Uterus (tissue), 3 donors: ENCODE measurements at regions not wholly inside any gene's neighbourhood (a gene's known extent, or its start where the extent isn't known, plus 50 kb on each side); places are given as distances from the start of the nearest gene placed in this dataset.

Experiments used
- DNase-seq, 2 donors: peaks; one replicate each; pipeline ENCODE4 v3.0.0-alpha.2; 2019 to 2020
- H3K27ac ChIP-seq, 2 donors: fragments of 200-600 bp; sonication (generic); 1 replicate in 1 of 2; 2 replicates in 1 of 2; pipeline ENCODE4 v1.5.1; 2016 to 2018
- H3K27me3 ChIP-seq, 2 donors: fragments of 200-600 bp; sonication (generic); one replicate each; pipeline ENCODE4 v1.5.1; 2018 to 2019; ENCODE audit warnings: control low read depth in 1 of 2
- H3K36me3 ChIP-seq, 2 donors: fragments of 200-600 bp; sonication (generic); one replicate each; pipeline ENCODE4 v1.5.1; 2019; ENCODE audit warnings: control low read depth in 1 of 2
- H3K4me1 ChIP-seq, 2 donors: fragments of 200-600 bp; sonication (generic); one replicate each; pipeline ENCODE4 v1.5.1; 2018 to 2019; ENCODE audit warnings: control low read depth in 1 of 2
- H3K4me3 ChIP-seq, 2 donors: fragments of 200-600 bp; sonication (generic); 1 replicate in 1 of 2; 2 replicates in 1 of 2; pipeline ENCODE4 v1.5.1; 2018 to 2019; ENCODE audit warnings: mild to moderate bottlenecking in 1 of 2
- H3K9me3 ChIP-seq, 2 donors: fragments of 200-600 bp; sonication (generic); one replicate each; pipeline ENCODE4 v1.5.1; 2019; ENCODE audit warnings: control low read depth in 1 of 2
- POLR2A ChIP-seq, 2 donors: fragments of 450-650 bp; IDR thresholded peaks; one replicate each; pipeline ENCODE4 v1.6.1; 2016; ENCODE audit warnings: antibody characterized with exemption in 2 of 2, mild to moderate bottlenecking in 1 of 2, moderate library complexity in 1 of 2
- intact Hi-C: fragments of 100-400 bp; cut with DNase I; formaldehyde crosslinking; loops from one replicate; pipeline ENCODE4 v1.15.1; 2023; ENCODE audit warnings: low total_unique reads
- TF ChIP-seq, protein P1 (sequence below), 4 experiments: fragments of 200-600 bp in 2 of 4; fragments of 450-650 bp in 2 of 4; sonication (generic) in 2 of 4; IDR thresholded peaks; one replicate each; pipeline ENCODE4 v1.5.1; 2016 to 2019; ENCODE audit warnings: antibody characterized with exemption in 4 of 4, mild to moderate bottlenecking in 2 of 4, moderate library complexity in 1 of 4
- donor health status: DM: yes; HTN: yes; CAD: no.

DNA sequence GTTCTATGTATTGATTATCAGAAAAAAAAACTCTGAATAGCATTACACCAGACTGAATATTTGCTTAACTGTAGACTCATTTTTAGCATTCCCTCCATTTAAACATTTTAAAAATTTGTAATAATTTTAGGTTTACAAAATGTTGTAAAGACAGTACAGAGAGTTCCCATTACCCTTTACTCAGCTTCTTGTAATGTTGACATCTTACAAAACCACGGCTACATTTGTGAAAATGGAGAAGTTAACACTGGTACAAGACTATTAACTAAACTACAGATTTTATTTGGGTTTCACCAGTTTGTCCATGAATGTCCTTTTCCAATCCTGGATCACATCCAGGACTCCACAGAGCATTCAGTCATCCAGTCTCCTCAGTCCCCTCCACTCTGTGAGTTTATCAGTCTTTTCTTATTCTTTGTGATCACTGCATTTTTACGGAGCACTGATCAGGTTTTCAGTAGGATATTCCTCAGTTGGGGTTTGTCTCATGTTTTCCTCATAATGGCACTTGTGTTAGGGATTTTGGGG, 130.0 kb upstream of the EEPD1 start:
- TF ChIP-seq, protein P1, sequence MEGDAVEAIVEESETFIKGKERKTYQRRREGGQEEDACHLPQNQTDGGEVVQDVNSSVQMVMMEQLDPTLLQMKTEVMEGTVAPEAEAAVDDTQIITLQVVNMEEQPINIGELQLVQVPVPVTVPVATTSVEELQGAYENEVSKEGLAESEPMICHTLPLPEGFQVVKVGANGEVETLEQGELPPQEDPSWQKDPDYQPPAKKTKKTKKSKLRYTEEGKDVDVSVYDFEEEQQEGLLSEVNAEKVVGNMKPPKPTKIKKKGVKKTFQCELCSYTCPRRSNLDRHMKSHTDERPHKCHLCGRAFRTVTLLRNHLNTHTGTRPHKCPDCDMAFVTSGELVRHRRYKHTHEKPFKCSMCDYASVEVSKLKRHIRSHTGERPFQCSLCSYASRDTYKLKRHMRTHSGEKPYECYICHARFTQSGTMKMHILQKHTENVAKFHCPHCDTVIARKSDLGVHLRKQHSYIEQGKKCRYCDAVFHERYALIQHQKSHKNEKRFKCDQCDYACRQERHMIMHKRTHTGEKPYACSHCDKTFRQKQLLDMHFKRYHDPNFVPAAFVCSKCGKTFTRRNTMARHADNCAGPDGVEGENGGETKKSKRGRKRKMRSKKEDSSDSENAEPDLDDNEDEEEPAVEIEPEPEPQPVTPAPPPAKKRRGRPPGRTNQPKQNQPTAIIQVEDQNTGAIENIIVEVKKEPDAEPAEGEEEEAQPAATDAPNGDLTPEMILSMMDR (IDR thresholded peaks at IDR 0.05) = no peak
- no peak for TF ChIP-seq POLR2A (IDR thresholded peaks at IDR 0.05)
- intact Hi-C loops = no loop called here
- Histone ChIP-seq H3K36me3 (no peaks in the 10 kb centered on the region), H3K27me3 (no peaks in the 10 kb centered on the region), H3K4me3 (no peak overlapping the region), H3K9me3 (no peaks in the 10 kb centered on the region), H3K27ac (no peak overlapping the region), H3K4me1 (no peaks in the 10 kb centered on the region)
- DNase-seq = no peak

DNA sequence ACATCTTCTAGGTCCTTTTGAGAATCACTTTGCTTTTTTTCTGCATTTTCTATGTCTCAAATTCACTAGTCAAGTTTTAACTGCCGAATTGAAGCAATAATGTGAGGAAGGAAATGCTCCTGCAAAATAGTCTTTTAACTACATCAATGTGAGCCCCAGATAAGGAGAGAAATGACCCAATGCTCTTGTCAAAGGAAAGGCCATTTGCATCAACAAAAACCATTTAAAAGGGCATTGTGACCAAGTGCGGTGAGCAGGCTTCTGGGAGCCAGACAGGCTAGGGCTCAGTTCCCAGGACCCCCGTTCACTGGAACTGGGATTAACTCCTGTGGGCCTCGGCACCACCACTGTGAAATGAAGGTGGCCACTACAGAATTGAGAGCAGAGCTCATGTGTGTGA, 127.9 kb upstream of the EEPD1 start:
- Histone ChIP-seq H3K27ac (no peak overlapping the region), H3K4me1 (no peaks in the 10 kb centered on the region), H3K36me3 (no peaks in the 10 kb centered on the region), H3K9me3 (no peaks in the 10 kb centered on the region), H3K27me3 (no peaks in the 10 kb centered on the region), H3K4me3 (no peak overlapping the region)
- no peak for DNase-seq
- TF ChIP-seq, protein P1 (IDR thresholded peaks at IDR 0.05) = no peak
- no peak for TF ChIP-seq POLR2A (IDR thresholded peaks at IDR 0.05)
- intact Hi-C loops = no loop called here

DNA sequence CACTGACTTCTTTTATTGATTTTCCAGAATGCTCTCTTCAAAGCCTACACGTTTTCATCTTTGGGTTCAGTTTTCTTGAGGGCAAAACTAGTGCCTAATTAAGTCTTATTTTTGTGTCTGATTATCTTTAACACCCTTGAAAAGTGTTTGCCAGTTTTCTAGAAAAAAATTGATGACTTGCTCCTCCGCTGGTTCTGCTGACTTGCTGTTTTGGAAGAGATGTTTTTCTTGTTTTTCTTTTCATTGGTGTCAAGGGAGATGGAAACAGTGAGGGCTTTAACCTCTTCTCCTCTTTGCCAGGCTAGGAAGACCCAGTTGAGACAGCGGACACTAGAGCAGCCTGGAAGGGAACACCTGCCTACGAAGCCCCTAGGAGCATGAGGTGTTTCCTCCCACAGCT, 123.7 kb upstream of the EEPD1 start:
- no peak overlapping the region for H3K27ac ChIP-seq
- no peak for DNase-seq
- no peaks in the 10 kb centered on the region for H3K9me3 ChIP-seq
- TF ChIP-seq, protein P1 (IDR thresholded peaks at IDR 0.05) = no peak
- TF ChIP-seq POLR2A (IDR thresholded peaks at IDR 0.05) = no peak
- H3K4me1 ChIP-seq = no peaks in the 10 kb centered on the region
- H3K4me3 ChIP-seq = no peak overlapping the region
- H3K36me3 ChIP-seq = no peaks in the 10 kb centered on the region
- intact Hi-C loops = no loop called here
- no peaks in the 10 kb centered on the region for H3K27me3 ChIP-seq

DNA sequence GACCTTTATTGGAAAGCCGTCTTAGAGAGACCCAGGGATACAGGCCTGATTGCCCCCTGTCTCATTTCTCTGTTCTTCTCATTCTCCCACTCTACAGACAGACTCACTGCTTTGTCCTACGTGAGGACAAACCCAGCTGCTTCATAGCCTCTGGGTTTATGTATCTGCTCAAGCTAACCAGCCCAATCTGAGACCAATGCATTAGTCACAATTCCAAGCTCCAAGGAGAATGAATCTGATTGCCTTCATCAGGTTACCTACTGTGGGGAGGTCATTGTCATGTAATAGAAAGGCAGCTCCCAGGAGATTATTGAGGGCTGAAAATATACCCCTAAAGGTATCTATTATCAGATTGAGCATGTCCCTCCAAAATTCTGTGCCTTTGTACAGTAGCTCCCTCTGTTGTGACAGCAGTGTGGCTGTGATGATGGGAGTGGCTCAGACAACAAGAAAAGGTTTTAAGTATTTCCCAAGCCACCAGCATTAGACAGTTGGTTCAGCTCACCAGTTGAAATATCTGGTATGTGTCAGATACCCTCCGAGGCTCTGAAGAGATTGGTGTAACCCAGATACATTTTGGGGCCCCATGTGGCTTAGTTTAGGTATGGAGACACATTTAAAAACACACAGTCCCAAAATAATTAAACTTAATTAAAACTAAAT, 123.1 kb upstream of the EEPD1 start:
- intact Hi-C loops = no loop called here
- no peak overlapping the region for H3K4me3 ChIP-seq
- TF ChIP-seq POLR2A (IDR thresholded peaks at IDR 0.05) = no peak
- TF ChIP-seq, protein P1 (IDR thresholded peaks at IDR 0.05) = no peak
- H3K9me3 ChIP-seq = no peaks in the 10 kb centered on the region
- H3K27me3 ChIP-seq = no peaks in the 10 kb centered on the region
- no peaks in the 10 kb centered on the region for H3K36me3 ChIP-seq
- H3K27ac ChIP-seq = no peak overlapping the region
- H3K4me1 ChIP-seq = no peaks in the 10 kb centered on the region
- no peak for DNase-seq

DNA sequence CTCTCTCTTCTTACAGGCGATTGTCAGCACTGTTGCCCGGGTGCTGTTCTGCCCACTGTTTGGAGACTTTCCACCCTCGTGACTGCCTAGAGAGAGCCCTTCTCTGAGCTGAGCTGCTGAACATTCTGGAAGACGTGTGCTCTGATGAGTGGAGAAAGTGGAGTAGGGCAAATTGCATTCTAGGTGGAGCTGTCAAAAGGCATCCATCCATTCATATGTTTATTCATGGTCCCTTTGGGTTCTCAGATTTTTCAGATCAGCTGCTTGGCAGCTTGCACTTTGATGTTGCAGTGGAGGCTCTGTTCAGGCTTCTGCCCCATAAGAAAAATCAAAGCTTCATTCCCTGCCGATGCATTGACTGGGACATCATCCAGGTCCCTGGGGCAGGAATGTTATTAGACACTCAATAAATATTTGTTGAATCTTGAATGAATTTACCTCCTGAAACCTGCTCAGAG, 120.7 kb upstream of the EEPD1 start:
- Histone ChIP-seq H3K27ac (no peak overlapping the region), H3K4me1 (no peaks in the 10 kb centered on the region), H3K27me3 (no peaks in the 10 kb centered on the region), H3K4me3 (no peak overlapping the region), H3K36me3 (no peaks in the 10 kb centered on the region), H3K9me3 (no peaks in the 10 kb centered on the region)
- no peak for TF ChIP-seq POLR2A (IDR thresholded peaks at IDR 0.05)
- TF ChIP-seq, protein P1 (IDR thresholded peaks at IDR 0.05) = no peak
- no peak for DNase-seq
- intact Hi-C loops = no loop called here
